NCI-H345 (cell line): ENCODE measurements at regions not wholly inside any gene's neighbourhood (a gene's known extent, or its start where the extent isn't known, plus 50 kb on each side); places are given as distances from the start of the nearest gene placed in this dataset.
"Not testable (repeated sequence)": the region's sequence is repeated elsewhere in the genome, so short reads cannot be mapped to it uniquely, and the experiment has no call there.

Source experiments
- DNase-seq: peaks from one replicate; lab custom pipeline; 2025; lab: John Stamatoyannopoulos, UW

DNA sequence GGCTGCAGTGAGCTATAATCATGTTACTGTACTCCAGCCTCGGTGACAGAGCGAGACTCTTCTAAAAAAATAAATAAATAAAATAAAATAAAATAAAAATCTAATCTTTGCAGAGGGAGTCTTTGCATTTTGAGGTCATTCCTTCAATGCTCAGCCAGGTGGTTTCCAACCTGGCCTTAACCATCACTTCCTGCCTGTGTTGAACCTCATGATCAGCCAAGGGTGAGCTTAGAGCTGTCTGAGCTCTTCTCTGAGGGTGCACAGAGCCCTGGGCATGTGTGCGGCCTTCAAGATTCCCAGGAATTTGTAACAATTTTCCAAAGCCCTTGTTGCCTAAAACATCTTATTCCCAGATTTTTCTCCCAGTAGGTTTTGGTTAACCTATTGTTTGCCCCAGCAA, 94.3 kb downstream of the KCNJ12 start:
- not testable (repeated sequence) for DNase-seq

DNA sequence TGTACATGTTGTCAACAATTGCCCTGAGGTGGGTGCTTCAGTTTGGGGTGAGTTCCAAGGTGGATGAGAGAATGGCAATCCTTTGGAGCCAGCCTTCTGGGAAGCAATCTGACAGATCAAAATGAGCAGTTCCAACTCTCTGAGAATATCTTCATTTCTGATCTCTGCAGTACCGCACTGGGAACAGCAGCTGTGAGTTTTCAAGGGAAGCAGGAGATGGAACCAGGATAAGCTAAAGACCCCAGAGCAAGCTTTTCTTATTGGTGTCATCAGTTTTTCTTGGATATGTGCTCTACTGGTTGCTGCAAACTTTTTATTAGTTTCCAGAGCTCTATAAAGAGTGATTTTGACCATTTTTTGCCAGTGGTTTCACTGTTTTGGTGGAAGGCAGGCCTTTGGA, 94.7 kb downstream of the KCNJ12 start:
- no peak for DNase-seq

DNA sequence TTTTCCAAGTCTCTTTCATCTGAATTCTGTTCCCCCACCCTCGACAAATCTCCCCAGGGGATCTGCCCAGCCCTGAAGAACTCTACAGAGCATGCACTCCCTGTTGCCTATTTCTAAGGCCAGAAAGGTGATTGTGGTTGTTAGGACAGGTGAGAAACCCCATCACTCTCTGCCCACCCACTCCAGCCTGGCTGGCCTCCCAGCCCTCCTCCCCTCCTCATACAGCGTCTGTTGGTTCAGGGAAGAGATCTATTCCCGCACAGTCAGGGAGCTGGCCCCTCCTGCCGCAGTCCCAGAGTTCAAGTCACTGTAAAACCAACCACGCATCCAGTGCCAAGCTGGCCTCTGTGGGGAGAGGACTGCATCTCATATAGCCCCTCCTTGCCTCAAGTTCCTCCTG, 98.7 kb downstream of the KCNJ12 start:
- no peak for DNase-seq

DNA sequence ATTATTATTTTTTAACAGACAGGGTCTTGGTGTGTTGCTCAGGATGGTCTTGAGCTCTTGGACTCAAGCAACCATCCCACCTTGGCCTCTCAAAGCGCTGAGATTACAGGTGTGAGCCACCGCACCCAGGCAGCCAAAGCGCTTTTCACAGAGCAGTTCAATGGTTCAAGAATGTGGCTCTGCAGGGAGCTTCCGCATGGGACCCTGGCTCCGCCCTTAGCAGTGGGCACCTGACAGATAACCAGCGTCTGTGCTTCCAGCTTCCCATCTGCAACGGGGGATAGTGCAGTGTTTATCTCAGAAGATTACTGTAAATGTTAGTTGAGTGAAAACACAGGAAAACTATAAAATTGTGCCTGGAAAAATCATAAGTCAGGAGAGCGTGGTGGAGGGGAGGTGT, 99.4 kb downstream of the KCNJ12 start:
- DNase-seq, result no peak

DNA sequence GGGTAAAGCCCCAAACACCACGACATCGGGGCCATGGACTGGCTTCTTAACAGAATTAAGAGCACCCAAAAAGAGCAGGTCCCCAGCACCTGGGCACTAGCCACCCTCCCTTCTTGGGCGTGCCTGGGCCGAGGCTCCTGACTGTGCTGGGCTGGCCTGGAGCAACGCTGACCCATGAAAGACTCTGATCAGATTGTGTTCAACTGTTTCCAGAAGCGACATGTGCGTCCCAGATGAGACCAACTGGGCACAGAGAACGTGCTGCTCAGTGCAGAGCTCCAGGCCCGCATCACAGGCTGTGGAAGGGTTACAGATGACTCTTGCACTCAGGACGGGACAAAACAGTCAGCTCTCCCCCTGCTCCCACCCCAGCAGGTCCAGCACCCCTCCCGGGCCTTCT, 100.7 kb downstream of the KCNJ12 start:
- DNase-seq, result no peak

DNA sequence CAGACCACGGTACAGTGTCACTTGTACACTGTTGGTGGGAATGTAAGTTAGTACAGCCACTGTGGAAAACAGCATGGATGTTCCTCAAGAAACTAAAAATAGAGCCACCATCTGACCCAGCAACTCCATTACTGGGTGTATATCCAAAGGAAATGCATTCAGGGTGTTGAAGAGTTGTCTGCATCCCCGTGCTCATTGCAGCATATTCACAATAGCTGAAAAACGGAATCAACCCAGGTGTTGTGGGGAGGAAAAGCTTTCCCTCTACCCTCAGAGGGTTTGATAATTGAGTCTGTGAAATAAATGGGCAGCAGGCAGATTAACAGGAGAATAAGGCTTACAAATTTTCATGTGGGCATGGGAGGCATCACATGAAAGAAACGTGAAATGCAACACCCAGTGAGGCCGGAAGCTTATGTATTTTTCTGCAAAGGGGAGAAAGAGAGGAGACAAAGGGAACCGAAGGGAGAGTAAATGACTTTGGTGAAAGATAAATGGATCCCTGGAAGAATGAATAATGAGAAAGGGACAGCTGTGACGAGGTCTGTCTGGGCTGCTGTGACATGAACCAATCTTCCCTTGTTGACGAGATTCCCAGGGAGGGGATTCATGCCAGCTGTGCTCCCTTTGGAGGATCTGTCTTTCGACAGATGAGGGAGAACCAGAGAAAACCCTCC, 106.2 kb downstream of the KCNJ12 start:
- DNase-seq, result no peak

DNA sequence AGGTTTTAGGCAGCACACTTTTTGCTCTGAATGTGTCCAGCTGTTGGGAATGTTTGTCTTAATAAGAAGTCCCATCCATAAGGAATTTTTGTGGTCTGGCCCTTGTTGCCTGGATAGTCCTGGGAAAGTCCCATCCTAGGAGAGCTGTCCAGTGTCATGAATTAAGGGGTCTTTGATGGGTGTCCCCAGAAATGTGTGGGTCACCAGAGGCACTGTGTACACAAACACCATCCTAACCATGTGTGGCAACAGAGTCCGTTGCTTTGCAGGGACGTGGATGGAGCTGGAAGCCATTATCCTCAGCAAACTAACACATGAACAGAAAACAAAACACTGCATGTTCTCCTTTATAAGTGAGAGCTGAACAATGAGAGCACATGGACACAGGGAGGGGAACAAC, 111.9 kb downstream of the KCNJ12 start:
- DNase-seq, result not testable (repeated sequence)

DNA sequence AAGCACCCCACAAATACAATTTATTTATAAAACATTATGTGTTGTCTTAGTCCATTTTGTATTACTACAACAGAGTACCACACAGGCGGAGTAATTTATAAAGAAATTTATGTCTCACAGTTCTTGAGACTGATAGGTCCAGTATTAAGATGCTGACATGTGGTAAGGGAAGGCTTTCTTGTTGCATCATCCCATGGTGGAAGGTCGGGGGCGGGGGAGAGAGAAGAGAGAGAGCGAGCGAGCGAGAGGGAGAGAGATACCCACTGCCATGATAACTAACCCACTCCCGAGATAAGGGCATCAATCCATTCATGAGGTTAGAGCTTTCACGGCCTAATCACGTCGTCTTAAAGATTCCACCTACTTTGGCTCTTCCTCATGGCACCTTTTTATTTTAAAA, 117.8 kb downstream of the KCNJ12 start:
- DNase-seq, result no peak

DNA sequence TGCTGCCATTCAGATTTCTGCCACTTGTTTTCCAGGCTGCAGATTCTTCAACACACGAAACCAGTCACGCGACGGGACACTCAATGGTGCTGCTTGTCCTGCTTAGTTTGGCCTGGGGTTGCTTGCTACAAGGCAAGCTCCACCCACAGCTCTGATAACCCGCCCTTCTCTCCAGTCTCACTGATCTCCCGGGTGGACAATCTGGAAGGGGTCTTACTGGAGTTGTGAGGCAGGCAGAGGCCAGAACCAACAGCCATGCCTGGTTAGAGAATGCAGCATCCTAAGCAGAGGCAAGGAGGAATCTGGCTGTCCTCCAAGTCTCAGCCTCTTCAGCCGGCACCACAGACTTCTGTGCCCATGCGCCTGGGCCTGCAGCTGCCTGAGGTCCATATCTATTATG, 119.1 kb downstream of the KCNJ12 start:
- DNase-seq, result peak; percentile 34

DNA sequence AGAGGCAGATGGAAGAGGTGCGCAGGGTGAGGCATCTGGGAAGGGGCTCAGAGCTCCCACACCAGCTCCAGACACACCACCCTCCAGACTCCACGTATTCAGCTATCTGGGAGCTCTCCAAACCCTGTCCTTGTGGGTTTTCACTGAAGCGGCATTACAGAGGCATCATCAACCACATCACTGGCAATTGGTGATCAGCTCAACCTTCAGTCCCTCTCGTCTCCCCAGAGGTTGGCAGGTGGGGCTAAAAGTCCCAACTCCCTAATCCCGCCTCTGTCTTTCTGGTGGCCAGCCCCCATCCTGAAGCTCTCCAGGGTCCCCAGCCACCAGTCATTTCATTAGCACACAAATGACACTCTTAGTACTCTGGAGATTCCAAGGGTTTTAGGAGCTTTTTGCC, 123.9 kb downstream of the KCNJ12 start:
- no peak for DNase-seq

DNA sequence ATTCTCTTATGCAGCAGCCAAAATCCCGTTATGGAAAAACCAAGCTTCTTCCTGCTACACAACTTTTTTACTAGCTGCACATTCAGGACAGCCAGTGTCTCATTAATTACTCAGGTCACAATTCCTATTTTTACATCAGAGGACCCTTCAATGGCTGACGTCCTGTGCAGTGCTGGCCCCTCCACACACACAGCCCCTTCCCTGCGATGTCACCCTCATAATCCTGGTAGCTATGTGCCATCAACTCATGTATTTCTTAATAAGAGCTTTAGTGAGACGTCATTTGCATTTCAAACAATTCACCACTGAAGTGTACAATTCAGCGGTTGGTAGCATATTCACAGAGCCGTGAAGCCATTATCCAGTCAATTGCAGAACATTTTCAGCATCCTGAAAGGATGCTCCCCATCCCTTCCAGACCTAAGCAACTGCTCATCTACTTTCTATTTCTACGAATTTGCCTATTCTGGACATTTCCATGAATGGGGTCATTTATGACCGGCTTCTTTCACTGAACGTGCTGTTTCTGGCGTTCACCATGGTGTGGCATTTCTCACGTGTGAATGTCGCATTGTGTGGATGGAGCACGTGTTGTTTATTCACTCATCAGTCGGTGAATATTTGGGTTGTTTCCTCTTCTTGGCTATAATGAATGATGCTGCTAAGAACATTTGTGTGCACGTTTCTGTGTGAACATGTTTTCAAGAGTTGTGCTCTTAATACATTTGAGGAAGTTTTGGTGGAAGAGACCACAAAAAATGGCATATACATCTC, 126.0 kb downstream of the KCNJ12 start:
- DNase-seq, result not testable (repeated sequence)

DNA sequence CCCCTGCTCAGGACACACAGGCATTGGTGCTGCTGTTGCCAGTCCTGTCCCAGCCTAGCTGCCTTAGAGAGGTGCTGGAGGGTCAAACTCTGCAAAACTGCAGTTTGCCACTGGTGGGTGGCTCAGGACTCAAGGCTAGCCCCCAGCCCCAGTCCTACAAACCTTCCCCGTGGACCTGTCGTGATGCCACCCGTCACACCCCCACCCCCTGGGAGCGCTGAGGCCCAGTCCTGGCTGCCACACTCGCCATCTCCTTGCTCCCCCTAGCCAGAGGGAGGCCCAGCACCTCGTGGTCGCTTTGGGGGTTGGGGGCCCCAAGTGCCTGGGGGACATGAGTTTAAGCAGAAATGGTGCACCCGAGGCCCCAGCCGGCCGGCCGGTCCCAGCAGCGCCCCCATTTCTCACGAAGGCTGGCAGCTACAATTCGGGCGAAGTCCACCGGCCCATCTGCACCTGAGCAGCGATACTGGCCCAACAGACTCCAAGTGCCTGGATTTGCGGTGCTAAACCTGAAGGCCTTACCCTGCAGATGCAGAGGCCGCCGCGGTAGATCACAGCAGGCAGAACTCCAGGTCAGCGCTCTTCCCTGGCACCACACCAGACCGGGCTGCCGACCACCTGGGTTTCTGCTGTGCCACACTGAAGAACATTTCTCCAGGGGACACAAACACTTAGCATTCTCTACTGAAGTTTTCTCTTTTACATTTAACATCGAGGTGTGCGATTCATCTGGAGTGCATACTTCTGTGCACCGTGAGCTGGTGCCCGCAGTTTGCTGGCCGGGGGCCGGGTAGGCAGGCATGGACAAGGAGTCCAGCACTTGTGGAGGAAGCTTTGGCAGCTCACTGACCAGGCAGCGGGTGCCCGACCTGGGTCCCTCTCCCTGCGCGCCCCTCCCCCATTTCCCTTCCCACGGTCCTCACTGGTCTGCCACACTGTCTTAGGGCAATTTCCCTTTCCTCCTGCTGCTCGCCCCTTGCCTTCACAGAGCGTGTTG, 130.0 kb downstream of the KCNJ12 start:
- no peak for DNase-seq

DNA sequence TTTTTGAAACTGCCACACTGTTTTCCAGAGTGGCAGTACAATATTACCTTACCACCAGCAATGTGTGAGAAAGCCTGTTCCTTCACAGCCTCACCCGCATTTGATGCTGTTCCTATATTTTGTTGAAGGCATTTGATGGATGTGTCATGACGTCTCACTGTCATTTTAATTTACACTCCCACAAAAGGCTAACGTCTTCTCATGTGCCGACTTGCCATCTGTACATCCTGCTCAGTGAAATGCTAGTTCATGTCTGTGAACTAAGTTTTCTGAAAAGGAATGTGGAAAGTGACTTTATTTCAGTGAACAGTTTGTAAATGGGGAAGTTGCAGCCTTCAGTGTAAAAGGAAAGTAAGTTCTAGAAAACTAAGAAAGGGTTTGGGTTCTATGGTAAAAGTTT, 131.6 kb downstream of the KCNJ12 start:
- DNase-seq, result not testable (repeated sequence)

DNA sequence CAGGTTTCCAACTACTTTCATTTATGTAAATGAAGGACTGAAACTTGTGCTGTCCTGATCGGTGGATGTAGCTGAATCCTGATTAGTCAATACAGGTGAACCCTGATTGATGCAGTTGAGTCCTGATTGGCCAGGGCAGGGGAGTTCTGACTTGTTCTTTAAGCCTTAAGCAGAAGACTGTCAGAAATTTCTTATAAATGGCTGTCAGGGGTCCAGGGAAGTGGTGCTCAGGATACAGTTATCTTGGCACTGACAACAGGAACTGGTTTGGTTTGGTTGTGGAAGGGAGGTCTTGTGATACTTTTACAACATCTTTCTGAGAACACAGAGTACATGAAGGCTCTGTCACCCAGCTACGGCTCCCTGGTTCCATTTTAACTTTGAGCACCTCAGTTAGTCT, 132.1 kb downstream of the KCNJ12 start:
- DNase-seq, result no peak

DNA sequence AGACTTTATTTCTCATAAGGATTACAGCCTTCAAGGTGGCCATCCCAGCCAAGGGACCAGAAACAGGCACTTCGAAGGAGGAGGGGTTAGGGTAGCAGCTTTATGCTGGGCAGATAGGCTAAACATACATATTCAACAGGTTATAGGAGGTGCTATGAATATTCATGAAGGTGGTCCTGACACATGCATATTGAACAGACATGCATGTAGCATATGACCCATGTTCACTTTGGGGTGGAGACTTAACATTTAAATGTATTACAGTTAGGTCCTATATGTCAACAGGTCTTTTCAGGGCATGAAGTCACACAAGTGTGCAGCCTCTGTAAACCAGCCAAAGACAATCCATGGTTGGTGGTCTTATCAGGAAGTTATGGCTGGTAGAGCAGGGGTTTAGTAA, 133.2 kb downstream of the KCNJ12 start:
- not testable (repeated sequence) for DNase-seq

DNA sequence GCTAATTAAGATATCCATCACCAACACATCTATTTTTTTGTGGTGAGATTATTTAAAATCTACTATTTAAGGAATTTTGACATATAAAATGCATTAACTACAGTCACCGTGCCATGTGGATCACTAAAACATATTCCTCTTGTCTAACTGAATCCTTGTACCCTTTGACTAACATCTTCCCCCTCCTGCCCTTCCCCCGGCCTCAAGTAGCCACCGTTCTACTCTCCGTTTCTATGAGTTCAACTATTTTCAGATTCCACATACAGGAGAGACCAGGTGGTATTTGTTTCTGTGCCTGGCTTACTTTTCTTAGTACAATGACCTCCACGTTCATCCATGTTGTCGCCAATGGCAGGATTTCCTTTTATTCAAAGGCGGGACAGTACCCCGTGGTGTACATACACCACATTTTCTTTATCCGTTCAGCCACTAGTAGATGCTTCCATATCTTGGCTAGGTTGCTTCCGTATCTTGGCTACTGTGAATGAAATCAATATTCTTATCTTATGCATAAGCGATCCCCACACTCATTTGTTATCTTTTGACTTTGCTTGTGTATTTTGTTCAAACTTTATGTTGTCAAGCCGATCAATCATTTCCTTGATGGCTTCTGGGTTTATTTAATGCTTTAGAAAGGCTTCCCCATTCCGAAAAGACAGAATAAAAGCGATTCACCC, 134.7 kb downstream of the KCNJ12 start:
- DNase-seq, result no peak

DNA sequence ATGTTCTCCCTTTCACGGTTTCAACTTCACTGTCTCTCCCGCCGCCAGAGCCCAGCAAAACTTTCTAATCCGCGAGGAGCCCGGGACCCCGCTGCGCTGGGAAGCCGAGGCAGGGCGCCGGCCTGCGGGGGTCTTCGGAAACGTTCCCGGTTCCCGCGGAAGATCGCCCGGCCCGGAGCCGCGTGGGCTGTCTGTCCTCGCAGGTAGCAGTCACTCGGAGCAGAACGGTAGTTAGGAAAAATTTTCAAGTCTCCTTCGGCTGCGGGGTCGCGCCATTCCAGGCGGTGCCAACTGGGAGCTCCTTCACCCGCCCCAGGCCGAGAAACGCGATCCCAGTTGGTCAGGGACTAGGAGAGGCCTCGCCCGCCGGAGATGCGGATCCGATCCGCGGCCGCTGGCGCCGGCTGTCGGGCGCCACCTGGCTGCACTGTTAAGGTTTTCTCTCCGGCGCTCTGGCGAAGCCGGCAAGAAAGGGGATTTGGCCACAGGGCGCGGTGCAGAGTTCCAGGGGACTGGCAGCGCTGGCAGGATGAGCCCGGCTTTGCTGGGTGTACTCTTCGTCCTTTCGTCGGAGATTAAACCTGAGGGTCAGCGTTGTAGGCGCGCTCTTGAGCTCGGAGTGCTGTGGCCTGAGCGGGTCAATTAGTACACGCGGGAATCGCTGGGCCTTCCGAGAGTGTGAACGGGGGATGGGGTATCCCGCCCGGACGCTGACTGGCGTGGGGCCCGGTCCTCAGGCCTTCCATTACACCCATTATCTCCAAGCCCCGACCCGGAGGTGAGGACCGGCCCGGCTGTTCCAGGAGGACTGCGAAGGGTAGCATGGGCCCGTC, 135.4 kb downstream of the KCNJ12 start:
- peak; percentile 70 for DNase-seq

DNA sequence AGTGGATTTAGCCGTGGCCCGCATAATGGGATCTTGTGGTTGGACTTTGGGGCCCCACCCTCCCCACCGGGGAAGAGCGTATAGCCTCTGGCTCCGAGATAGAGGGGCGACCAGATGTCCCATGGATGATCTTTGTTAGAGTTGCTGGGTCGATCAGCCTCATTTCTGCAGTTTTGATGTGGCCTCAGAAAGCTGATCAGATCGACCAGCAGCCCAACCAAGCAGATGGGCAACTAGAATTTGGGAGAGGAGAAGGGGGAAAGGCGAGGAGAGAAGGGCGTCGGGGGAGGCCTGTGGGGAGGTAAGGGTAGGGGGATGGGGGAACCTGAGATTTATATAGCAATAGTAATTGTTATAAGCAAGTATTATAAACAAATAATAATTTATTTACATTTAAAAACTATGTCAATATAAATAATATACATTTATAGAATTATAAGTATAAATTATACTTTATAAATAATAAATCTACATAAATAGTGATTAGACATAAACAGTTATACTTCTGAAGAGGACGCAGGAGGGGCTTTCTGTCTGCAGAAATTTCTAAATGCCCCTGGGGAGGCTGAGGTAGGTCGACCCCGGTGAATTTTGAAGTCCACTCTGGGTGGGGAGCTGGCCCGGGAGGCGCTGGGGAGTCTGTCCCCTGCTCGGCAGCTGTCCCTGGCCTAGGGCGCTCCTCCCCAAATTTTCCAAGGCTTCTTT, 136.3 kb downstream of the KCNJ12 start:
- DNase-seq, result no peak

DNA sequence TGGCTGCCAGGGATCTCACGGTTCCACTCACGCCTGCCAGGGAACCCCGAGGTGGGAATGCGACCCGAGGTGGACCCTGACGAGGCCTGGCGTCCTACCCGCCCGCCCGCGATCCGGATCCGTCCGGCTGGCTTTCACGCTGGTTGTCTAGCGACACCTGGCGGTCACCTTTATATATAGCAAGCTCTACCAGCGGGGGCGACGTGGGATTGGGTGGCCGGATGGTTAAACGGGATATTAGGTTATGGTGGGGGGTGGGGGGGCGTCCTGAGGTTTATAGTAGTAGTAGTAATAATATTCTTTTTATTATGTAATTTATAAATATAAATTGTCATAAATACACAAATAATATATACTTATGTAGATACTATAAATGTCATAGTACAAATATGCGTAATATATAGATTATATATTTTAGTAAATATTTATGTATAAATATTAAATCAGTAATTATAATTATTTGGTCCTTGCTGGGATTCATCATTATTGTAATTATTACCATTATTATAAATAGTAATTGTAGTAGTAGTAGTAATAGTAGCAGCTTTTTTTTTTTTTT, 136.9 kb downstream of the KCNJ12 start:
- DNase-seq, result peak; percentile 56

DNA sequence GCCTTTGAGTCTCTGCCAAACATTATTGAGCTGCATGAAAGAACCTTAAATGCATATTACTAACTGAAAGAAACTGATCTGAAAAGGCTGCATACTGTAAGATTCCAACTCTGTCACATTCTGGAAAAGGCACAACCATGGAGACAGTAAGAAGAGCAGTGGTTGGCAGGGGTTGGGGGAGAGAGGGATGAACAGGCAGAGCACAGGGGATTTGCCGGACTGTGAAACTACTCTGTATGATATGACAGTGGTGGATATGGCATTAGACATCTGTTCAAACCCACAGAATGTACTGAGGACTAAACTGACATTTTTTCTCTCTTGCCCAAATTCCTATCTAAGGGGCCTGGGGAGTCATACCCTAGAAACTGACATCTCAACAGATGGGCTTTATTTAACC, 138.4 kb downstream of the KCNJ12 start:
- not testable (repeated sequence) for DNase-seq
